IPS-18a (cell line): ENCODE measurements at regions not wholly inside any gene's neighbourhood (a gene's known extent, or its start where the extent isn't known, plus 50 kb on each side); places are given as distances from the start of the nearest gene placed in this dataset.

Experiments used
- H3K27ac ChIP-seq: one replicate; pipeline ENCODE4 v1.5.1; 2013; ENCODE audit warnings: low read length
- H3K27me3 ChIP-seq: one replicate; pipeline ENCODE4 v1.6.1; 2013; ENCODE audit warnings: mild to moderate bottlenecking, low read length; ENCODE audit not compliant: control insufficient read depth, insufficient read depth
- H3K36me3 ChIP-seq: one replicate; pipeline ENCODE4 v1.6.1; 2013; ENCODE audit warnings: low read depth, low read length; ENCODE audit not compliant: control insufficient read depth
- H3K4me1 ChIP-seq: one replicate; pipeline ENCODE4 v1.6.1; 2013; ENCODE audit warnings: low read depth, low read length; ENCODE audit not compliant: control insufficient read depth
- H3K4me3 ChIP-seq: one replicate; pipeline ENCODE4 v1.5.1; 2013; ENCODE audit warnings: low read length
- H3K9ac ChIP-seq: one replicate; pipeline ENCODE4 v1.6.1; 2013; ENCODE audit warnings: mild to moderate bottlenecking, low read length, moderate library complexity
- H3K9me3 ChIP-seq: one replicate; pipeline ENCODE4 v1.6.1; 2013; ENCODE audit warnings: low read depth, low read length; ENCODE audit not compliant: control insufficient read depth

- Histone ChIP-seq H3K9ac (no peak overlapping the region), H3K27ac (no peak overlapping the region), H3K9me3 (no peaks in the 10 kb centered on the region), H3K27me3 (no peaks in the 10 kb centered on the region), H3K4me1 (no peaks in the 10 kb centered on the region), H3K4me3 (no peak overlapping the region), H3K36me3 (no peaks in the 10 kb centered on the region)
These were observed 149.5 kb downstream of the CCNG2 start for GRCh38 chr4:77306496-77306895.

DNA sequence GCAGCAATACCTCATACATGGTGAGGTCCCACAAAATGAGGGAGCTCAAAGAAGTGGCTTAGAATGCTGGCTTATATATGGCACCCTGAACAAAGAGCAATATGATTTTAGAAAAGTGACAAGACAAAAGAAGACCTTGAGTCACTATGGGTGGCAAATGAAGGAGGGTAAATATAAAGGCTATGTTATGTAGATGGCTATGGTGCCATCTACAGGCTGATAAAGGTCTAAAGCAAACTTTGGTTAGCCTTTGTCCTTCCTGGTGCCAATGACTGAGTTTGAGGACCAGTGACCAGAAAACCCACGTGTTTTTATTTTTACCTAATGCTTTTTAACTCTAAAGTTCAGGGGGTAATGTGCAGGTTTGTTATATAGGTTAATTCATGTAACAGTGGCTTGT lies 151.8 kb downstream of the CCNG2 start:
- H3K9ac ChIP-seq, result no peak overlapping the region

DNA sequence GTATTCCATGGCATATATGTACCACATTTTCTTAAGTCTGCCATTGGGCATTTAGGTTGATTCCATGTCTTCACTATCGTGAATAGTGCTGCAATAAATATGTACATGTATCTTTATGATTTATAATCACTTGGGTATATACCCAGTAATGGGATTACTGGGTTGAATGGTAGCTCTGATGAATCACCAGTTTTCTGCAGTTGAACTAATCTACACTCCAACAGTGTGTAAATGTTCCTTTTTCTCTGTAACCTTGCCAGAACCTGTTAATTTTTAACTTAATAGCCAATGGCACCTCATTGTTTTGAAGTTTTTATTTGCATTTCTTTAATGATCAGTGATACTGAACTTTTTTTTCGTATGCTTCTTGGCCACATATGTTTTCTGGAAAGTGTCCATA lies 152.5 kb downstream of the CCNG2 start:
- no peaks in the 10 kb centered on the region for H3K27me3 ChIP-seq
- H3K9ac ChIP-seq, result no peak overlapping the region
- no peak overlapping the region for H3K27ac ChIP-seq
- H3K4me3 ChIP-seq, result no peak overlapping the region
- H3K9me3 ChIP-seq, result no peaks in the 10 kb centered on the region
- H3K36me3 ChIP-seq, result no peaks in the 10 kb centered on the region
- no peaks in the 10 kb centered on the region for H3K4me1 ChIP-seq

More for the DNA sequence above, 151.8 kb downstream of the CCNG2 start:
- Histone ChIP-seq H3K9me3 (no peaks in the 10 kb centered on the region), H3K27ac (no peak overlapping the region), H3K36me3 (no peaks in the 10 kb centered on the region), H3K27me3 (no peaks in the 10 kb centered on the region), H3K4me1 (no peaks in the 10 kb centered on the region), H3K4me3 (no peak overlapping the region)

DNA sequence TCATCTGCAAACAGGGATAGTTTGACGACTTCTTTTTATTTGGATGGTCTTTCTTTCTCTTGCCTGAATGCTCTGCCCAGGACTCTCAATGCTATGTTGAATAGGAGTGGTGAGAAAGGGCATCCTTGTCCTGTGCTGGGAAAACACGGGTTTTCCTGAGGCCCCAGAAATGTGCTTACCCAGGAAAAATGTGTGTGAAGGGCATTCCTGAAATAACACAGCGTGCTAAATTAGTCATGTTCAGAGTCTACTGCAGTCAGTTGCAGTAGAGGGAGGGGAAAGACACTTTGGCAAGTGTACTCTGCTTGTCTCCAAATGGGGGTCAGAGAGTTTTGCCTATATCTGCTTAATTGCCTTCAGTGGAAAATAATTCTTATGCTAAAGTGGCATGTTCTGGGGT lies 153.9 kb downstream of the CCNG2 start:
- H3K9ac ChIP-seq, result no peak overlapping the region
- no peak overlapping the region for H3K4me3 ChIP-seq
- no peaks in the 10 kb centered on the region for H3K36me3 ChIP-seq
- no peak overlapping the region for H3K27ac ChIP-seq
- H3K9me3 ChIP-seq, result no peaks in the 10 kb centered on the region
- no peaks in the 10 kb centered on the region for H3K27me3 ChIP-seq
- H3K4me1 ChIP-seq, result no peaks in the 10 kb centered on the region

- no peak overlapping the region for H3K4me3 ChIP-seq
- H3K27ac ChIP-seq, result no peak overlapping the region
- H3K9ac ChIP-seq, result no peak overlapping the region
- peaks cover 3% of the 10 kb centered on the region for H3K9me3 ChIP-seq
- no peaks in the 10 kb centered on the region for H3K27me3 ChIP-seq
- no peaks in the 10 kb centered on the region for H3K36me3 ChIP-seq
- H3K4me1 ChIP-seq, result no peaks in the 10 kb centered on the region
These were observed 157.7 kb downstream of the CCNG2 start for GRCh38 chr4:77314697-77315096.

- H3K36me3 ChIP-seq, result no peaks in the 10 kb centered on the region
These were observed 170.1 kb downstream of the CCNG2 start for GRCh38 chr4:77327151-77327550.

DNA sequence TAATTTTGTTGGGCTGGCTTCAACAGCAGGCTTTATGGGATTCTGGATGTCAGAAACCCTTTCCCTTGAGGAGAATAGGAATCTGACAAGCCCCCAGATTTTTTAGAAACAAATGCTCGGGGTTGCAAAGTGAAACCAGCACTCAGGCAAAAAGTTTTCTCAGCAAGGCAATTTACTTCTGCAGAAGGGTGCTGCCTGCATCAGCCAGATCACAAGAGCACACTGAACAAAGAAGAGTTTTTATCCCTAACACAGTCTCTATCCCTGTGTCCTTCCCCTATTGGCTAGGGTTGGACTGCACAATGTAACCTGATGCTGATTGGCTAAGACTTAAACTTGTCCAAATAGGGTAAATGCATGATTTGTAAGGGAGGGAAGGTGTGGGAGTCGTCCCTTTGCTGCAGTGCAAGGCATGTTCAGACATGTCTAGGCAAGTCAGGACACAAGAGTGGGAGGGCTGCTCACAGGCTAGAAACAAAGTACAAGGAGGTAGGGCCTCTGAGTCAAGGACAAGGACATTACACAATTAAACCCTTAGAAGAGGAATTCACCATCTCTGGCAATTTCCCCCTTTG lies 175.8 kb downstream of the CCNG2 start:
- no peak overlapping the region for H3K9ac ChIP-seq

More at GRCh38 chr4:77327151-77327550, 170.1 kb downstream of the CCNG2 start:
- Histone ChIP-seq H3K9ac (no peak overlapping the region), H3K27ac (no peak overlapping the region), H3K4me1 (no peaks in the 10 kb centered on the region), H3K27me3 (no peaks in the 10 kb centered on the region), H3K9me3 (peaks cover 5% of the 10 kb centered on the region), H3K4me3 (no peak overlapping the region)

GRCh38 chr4:77336411-77337142 lies 179.6 kb downstream of the CCNG2 start:
- H3K4me3 ChIP-seq, result no peak overlapping the region
- H3K27me3 ChIP-seq, result no peaks in the 10 kb centered on the region
- no peaks in the 10 kb centered on the region for H3K4me1 ChIP-seq
- H3K9me3 ChIP-seq, result peaks cover 24% of the 10 kb centered on the region
- H3K36me3 ChIP-seq, result no peaks in the 10 kb centered on the region
- no peak overlapping the region for H3K9ac ChIP-seq
- H3K27ac ChIP-seq, result no peak overlapping the region

More for the DNA sequence above, 175.8 kb downstream of the CCNG2 start:
- Histone ChIP-seq H3K4me1 (no peaks in the 10 kb centered on the region), H3K4me3 (no peak overlapping the region), H3K9me3 (peaks cover 27% of the 10 kb centered on the region), H3K36me3 (no peaks in the 10 kb centered on the region), H3K27ac (no peak overlapping the region), H3K27me3 (no peaks in the 10 kb centered on the region)

GRCh38 chr4:77342170-77342810 lies 185.3 kb downstream of the CCNG2 start:
- no peaks in the 10 kb centered on the region for H3K4me1 ChIP-seq
- peaks cover 13% of the 10 kb centered on the region for H3K9me3 ChIP-seq
- H3K9ac ChIP-seq, result no peak overlapping the region
- H3K27ac ChIP-seq, result no peak overlapping the region
- H3K27me3 ChIP-seq, result no peaks in the 10 kb centered on the region
- no peak overlapping the region for H3K4me3 ChIP-seq
- H3K36me3 ChIP-seq, result no peaks in the 10 kb centered on the region

- Histone ChIP-seq H3K9me3 (peaks cover 13% of the 10 kb centered on the region), H3K27me3 (no peaks in the 10 kb centered on the region), H3K4me1 (no peaks in the 10 kb centered on the region), H3K27ac (no peak overlapping the region), H3K4me3 (no peak overlapping the region), H3K9ac (no peak overlapping the region), H3K36me3 (no peaks in the 10 kb centered on the region)
These were observed 187.0 kb downstream of the CCNG2 start for GRCh38 chr4:77344001-77344400.

GRCh38 chr4:77344784-77345183 lies 187.8 kb downstream of the CCNG2 start:
- Histone ChIP-seq H3K9me3 (peaks cover 13% of the 10 kb centered on the region), H3K9ac (no peak overlapping the region), H3K4me1 (no peaks in the 10 kb centered on the region), H3K27me3 (no peaks in the 10 kb centered on the region), H3K27ac (no peak overlapping the region), H3K36me3 (no peaks in the 10 kb centered on the region), H3K4me3 (no peak overlapping the region)
